Lower leg skin (tissue), 4 donors: ENCODE measurements at regions not wholly inside any gene's neighbourhood (a gene's known extent, or its start where the extent isn't known, plus 50 kb on each side); places are given as distances from the start of the nearest gene placed in this dataset.
A peak's percentile ranks its signal among the peaks of the same experiment; 100 is the strongest.

Source experiments
- DNase-seq, 2 donors: peaks; one replicate each; pipeline ENCODE4 v3.0.0-alpha.2; 2019; ENCODE audit warnings: low spot score in 2 of 2
- H3K4me3 ChIP-seq: fragments of 200-600 bp; sonication (generic); 2 replicates; pipeline ENCODE4 v1.5.1; 2017; ENCODE audit warnings: mild to moderate bottlenecking, low read depth; ENCODE audit not compliant: poor library complexity, severe bottlenecking
- POLR2A ChIP-seq, 2 donors: fragments of 450-650 bp; IDR thresholded peaks; one replicate each; pipeline ENCODE4 v1.6.1; 2016 to 2017; ENCODE audit warnings: antibody characterized with exemption in 2 of 2, mild to moderate bottlenecking in 1 of 2, moderate library complexity in 1 of 2
- WGBS, 2 donors: methylation state at CpG; one replicate each; pipeline ENCODE4 v1.1.5; 2018; 5-methylcytosine and 5-hydroxymethylcytosine counted together
- intact Hi-C: fragments of 100-400 bp; cut with DNase I; formaldehyde crosslinking; loops from one replicate; pipeline ENCODE4 v1.15.0; 2023; ENCODE audit warnings: low total_unique reads
- TF ChIP-seq, protein P1 (sequence below), 3 donors: fragments of 450-650 bp; IDR thresholded peaks; one replicate each; pipeline ENCODE4 v1.5.1; 2016; ENCODE audit warnings: antibody characterized with exemption in 3 of 3, mild to moderate bottlenecking in 3 of 3, moderate library complexity in 2 of 3

GRCh38 chr9:113788616-113789330 lies 87.3 kb upstream of the ZNF618 start:
- intact Hi-C loops: no loop called here
- H3K4me3 ChIP-seq: no peak overlapping the region
- 52 to 53% methylated on average over 10 of the region's 10 CpGs for WGBS, 2 donors
- DNase-seq: peak in 1 of 2 donors; percentile 10
- TF ChIP-seq, protein P1, sequence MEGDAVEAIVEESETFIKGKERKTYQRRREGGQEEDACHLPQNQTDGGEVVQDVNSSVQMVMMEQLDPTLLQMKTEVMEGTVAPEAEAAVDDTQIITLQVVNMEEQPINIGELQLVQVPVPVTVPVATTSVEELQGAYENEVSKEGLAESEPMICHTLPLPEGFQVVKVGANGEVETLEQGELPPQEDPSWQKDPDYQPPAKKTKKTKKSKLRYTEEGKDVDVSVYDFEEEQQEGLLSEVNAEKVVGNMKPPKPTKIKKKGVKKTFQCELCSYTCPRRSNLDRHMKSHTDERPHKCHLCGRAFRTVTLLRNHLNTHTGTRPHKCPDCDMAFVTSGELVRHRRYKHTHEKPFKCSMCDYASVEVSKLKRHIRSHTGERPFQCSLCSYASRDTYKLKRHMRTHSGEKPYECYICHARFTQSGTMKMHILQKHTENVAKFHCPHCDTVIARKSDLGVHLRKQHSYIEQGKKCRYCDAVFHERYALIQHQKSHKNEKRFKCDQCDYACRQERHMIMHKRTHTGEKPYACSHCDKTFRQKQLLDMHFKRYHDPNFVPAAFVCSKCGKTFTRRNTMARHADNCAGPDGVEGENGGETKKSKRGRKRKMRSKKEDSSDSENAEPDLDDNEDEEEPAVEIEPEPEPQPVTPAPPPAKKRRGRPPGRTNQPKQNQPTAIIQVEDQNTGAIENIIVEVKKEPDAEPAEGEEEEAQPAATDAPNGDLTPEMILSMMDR (IDR thresholded peaks at IDR 0.05): no peak
- TF ChIP-seq POLR2A (IDR thresholded peaks at IDR 0.05): no peak

- intact Hi-C loops: no loop called here
- TF ChIP-seq, protein P1 (IDR thresholded peaks at IDR 0.05): no peak
- TF ChIP-seq POLR2A (IDR thresholded peaks at IDR 0.05): no peak
Measured at GRCh38 chr9:113790093-113790492, 86.0 kb upstream of the ZNF618 start.

DNA sequence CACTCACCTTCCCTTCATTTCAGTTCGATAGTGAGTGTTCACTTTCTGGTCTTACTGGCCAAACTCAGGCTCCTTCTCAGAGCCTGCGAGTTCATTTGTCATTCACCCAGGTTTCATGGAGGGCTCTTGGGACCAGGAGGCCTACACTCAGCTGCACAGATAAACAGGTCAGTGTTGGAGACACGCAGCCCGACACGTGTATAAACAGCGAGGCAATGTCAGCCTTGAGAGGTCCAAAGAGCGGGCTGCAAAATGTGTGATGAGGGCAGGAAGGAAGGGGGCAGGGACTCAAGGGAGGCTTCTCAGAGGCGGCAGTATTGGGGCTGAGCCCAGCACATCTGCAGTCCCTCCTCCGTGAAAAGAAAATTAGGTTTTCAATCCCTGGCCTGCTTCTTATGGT lies 82.6 kb upstream of the ZNF618 start:
- TF ChIP-seq, protein P1 (IDR thresholded peaks at IDR 0.05): no peak
- no peak for TF ChIP-seq POLR2A (IDR thresholded peaks at IDR 0.05)
- no peak for DNase-seq
- WGBS, 2 donors: 88 to 91% methylated on average over 9 of the region's 9 CpGs
- intact Hi-C loops: no loop called here
- H3K4me3 ChIP-seq: no peak overlapping the region

More at GRCh38 chr9:113790093-113790492, 86.0 kb upstream of the ZNF618 start:
- no peak overlapping the region for H3K4me3 ChIP-seq
- no peak for DNase-seq
- WGBS, 2 donors: 94 to 95% methylated on average over 11 of the region's 11 CpGs

DNA sequence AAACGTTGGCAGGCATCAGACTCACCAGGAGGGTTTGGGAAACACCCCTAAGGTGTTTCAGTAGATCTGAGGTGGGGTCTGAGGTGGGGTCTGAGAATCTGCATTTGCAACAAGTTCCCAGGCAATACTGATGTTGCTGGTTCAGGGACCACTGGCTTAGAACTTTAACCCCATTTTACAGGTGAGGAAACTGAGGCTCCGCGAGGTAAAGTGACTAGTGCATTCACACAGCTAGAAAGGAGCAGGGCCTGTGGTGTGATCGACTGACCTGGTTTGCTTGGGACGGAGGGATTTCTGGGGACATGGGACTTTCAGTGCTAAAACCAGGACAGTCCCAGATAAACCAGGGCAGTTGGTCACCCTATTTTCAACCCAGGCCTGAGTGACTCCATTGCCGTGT lies 81.4 kb upstream of the ZNF618 start:
- DNase-seq: peak in 1 of 2 donors; percentile 43
- WGBS, 2 donors: 83 to 91% methylated on average over 6 of the region's 6 CpGs
- TF ChIP-seq POLR2A (IDR thresholded peaks at IDR 0.05): no peak
- TF ChIP-seq, protein P1 (IDR thresholded peaks at IDR 0.05): no peak
- intact Hi-C loops: no loop called here
- H3K4me3 ChIP-seq: no peak overlapping the region

DNA sequence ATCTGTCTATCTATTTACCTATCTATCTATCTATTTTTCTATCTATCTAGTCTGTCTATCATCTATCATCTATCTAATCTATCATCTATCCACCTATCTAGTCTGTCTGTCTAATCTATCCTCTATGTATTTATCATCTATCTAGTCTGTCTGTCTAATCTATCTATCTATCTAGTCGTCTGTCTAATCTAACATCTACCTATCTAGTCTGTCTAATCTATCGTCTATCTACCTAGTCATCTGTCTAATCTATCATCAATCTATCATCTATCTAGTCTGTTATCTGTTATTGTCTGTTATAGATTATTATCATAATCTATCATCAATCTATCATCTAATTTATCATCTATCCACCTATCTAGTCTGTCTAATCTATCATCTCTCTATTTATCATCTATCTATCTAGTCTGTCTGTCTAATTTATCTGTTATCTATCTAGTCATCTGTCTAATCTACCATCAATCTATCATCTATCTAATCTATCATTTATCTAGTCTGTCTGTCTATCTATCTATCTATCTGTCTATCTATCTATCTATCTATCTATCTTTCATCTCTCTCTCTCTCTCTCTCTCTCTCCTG lies 80.2 kb upstream of the ZNF618 start:
- H3K4me3 ChIP-seq: no peak overlapping the region
- intact Hi-C loops: no loop called here
- 83 to 86% methylated on average over 2 of the region's 2 CpGs for WGBS, 2 donors
- no peak for DNase-seq
- no peak for TF ChIP-seq POLR2A (IDR thresholded peaks at IDR 0.05)
- TF ChIP-seq, protein P1 (IDR thresholded peaks at IDR 0.05): no peak
